HL-60 (cell line): ENCODE measurements at regions not wholly inside any gene's neighbourhood (a gene's known extent, or its start where the extent isn't known, plus 50 kb on each side); places are given as distances from the start of the nearest gene placed in this dataset.

ENCODE experiments used
- DNase-seq, 2 experiments: peaks; one replicate each; pipeline ENCODE4 v3.0.0-alpha.2; 2010 to 2020; ENCODE audit warnings: low read depth in 1 of 2, low spot score in 1 of 2
- H3K27ac ChIP-seq: fragments of 250-450 bp; sonication (Bioruptor Pico); replicated peaks from 2 replicates; pipeline ENCODE4 v1.5.1; 2020; ENCODE audit warnings: mild to moderate bottlenecking, moderate library complexity
- H3K27me3 ChIP-seq: fragments of 250-450 bp; sonication (Bioruptor Pico); 2 replicates; pipeline ENCODE4 v1.5.1; 2021; ENCODE audit warnings: mild to moderate bottlenecking, moderate library complexity; ENCODE audit not compliant: insufficient read depth, poor library complexity, severe bottlenecking
- H3K4me3 ChIP-seq: replicated peaks from 2 replicates; pipeline ENCODE4 v1.5.1; 2011; ENCODE audit warnings: mild to moderate bottlenecking, control low read depth, low read length; ENCODE audit not compliant: insufficient read depth
- GABPA ChIP-seq: IDR thresholded peaks from 2 replicates; pipeline ENCODE4 v1.6.1; 2012; ENCODE audit warnings: low read depth
- POLR2AphosphoS5 ChIP-seq: IDR thresholded peaks from 2 replicates; pipeline ENCODE4 v1.6.1; 2012; ENCODE audit warnings: low read depth
- REST ChIP-seq: IDR thresholded peaks from 2 replicates; pipeline ENCODE4 v1.6.1; 2012; ENCODE audit warnings: low read depth; ENCODE audit not compliant: insufficient replicate concordance
- SPI1 ChIP-seq: IDR thresholded peaks from 2 replicates; pipeline ENCODE4 v1.6.1; 2012; ENCODE audit warnings: low read depth, mild to moderate bottlenecking, borderline replicate concordance
- TF ChIP-seq, protein P1 (sequence below): IDR thresholded peaks from one replicate; pipeline ENCODE4 v1.5.1; 2011; ENCODE audit warnings: low read length, control low read depth, inconsistent platforms; ENCODE audit not compliant: insufficient read depth

DNA sequence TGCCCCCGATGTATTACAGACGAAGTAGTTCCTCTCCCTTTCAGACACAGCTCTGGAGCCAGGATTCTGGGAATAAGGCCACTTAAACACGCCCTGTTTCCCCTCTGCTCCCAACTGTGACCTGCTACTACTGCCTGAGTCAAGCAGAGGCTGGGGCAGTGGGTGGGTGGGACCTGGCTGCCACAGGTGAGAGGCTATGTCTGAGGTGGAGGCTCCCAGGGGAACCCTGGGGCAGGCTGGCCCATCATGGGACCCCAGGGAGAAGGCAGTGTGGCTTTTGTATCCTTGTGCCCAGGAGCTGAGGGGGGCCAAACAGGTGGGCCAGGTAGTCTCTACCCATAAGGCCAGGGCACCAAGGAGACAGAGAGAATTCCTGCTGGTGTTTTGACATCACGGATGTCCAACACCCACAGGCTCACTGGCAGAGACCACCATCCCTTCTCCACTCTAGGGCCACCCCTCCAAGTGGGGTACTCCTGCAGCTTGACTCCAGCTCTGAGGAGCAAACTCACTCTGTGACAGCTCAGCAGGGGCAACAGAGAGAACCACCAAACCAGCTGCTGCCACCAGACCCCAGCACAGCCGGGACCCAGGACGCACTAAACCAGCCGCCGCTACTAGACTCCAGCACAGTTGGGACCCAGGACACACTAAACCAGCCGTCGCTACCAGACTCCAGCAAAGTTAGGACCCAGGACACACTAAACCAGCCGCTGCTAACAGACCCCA lies 105.3 kb upstream of the SMURF2 start:
- H3K27ac ChIP-seq: no peak overlapping the region
- no peak overlapping the region for H3K4me3 ChIP-seq
- no peak for DNase-seq
- TF ChIP-seq, protein P1, sequence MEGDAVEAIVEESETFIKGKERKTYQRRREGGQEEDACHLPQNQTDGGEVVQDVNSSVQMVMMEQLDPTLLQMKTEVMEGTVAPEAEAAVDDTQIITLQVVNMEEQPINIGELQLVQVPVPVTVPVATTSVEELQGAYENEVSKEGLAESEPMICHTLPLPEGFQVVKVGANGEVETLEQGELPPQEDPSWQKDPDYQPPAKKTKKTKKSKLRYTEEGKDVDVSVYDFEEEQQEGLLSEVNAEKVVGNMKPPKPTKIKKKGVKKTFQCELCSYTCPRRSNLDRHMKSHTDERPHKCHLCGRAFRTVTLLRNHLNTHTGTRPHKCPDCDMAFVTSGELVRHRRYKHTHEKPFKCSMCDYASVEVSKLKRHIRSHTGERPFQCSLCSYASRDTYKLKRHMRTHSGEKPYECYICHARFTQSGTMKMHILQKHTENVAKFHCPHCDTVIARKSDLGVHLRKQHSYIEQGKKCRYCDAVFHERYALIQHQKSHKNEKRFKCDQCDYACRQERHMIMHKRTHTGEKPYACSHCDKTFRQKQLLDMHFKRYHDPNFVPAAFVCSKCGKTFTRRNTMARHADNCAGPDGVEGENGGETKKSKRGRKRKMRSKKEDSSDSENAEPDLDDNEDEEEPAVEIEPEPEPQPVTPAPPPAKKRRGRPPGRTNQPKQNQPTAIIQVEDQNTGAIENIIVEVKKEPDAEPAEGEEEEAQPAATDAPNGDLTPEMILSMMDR: no peak
- no peaks in the 10 kb centered on the region for H3K27me3 ChIP-seq

DNA sequence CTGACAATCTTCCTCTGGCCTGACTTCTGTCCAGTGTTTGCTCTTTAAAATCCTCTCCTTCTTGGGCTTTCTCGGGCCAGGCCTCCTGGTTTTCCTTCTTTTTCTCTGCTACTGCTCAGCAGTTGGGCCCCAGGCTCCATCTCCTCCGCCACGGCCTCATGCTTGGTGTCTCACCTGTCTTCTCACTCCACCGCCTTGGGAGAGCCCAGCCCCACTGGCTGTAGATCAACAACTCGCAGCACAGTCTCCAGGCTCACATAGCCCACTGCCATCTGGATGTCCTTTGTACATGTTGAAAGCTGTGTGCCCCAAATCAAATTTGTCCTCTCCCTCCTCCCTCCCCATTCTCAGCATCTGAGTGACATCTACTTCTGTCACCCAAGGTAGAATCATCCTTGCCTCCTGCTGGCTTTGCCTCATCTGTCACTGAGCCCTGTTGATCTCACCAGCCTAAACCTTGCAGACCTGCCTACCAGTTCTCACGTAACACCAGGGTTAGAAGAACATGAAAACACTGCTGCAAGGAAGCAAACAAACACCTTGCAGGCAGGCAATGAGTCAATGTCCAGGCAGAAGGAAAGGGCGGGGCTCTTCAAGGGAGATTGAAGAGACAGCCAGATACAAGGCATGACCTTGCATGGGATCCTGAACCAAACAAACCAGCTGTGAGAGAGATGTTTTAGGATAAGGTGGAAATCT lies 103.2 kb upstream of the SMURF2 start:
- no peak overlapping the region for H3K27ac ChIP-seq
- TF ChIP-seq, protein P1: no peak
- TF ChIP-seq POLR2AphosphoS5 (no peak), REST (no peak), SPI1 (no peak), GABPA (no peak)
- H3K4me3 ChIP-seq: no peak overlapping the region
- H3K27me3 ChIP-seq: no peaks in the 10 kb centered on the region
- no peak for DNase-seq

GRCh38 chr17:64750891-64751677 lies 89.0 kb upstream of the SMURF2 start:
- H3K4me3 ChIP-seq: no peak overlapping the region
- DNase-seq: no peak
- H3K27me3 ChIP-seq: no peaks in the 10 kb centered on the region
- no peak overlapping the region for H3K27ac ChIP-seq
- TF ChIP-seq POLR2AphosphoS5: no peak
- TF ChIP-seq, protein P1: no peak
- TF ChIP-seq REST: no peak
